ENCODE measurements at regions not wholly inside any gene's neighbourhood (a gene's known extent, or its start where the extent isn't known, plus 50 kb on each side); places are given as distances from the start of the nearest gene placed in this dataset.

GRCh38 chr19:30254789-30255188 is 117.4 kb upstream of the ZNF536 start:
- DNase-seq (no peak), ATAC-seq (ENCODE audit: poor library complexity) (no peak)
- no peaks in the 10 kb centered on the region for H3K36me3 ChIP-seq (ENCODE audit: insufficient read depth, low read length)
- ChIA-PET CTCF (interaction anchor here (0.7 kb wide), 1 partner anchor 479 kb away, joined by 4 read pairs; no protein-coding TSS in a partner anchor), POLR2A (no interaction called here)
- Mint-ChIP-seq H3K27me3 (peaks cover 88% of the 10 kb centered on the region), H3K36me3 (ENCODE audit: low read depth) (no peaks in the 10 kb centered on the region), H3K27ac (no peak overlapping the region), H3K4me3 (no peak overlapping the region), H3K4me1 (ENCODE audit: low read depth) (no peaks in the 10 kb centered on the region), H3K9me3 (no peaks in the 10 kb centered on the region)
- no peaks in the 10 kb centered on the region for H3K4me1 ChIP-seq (ENCODE audit: insufficient read depth, low read length)
- no peak overlapping the region for H3K4me3 ChIP-seq (ENCODE audit: low read length)
- intact Hi-C loops (cut with DNase I, micrococcal nuclease) = no loop called here
- peaks cover 19 to 31% of the 10 kb centered on the region in 2 experiments for H3K27me3 ChIP-seq (ENCODE audit: control insufficient read depth in 1 of 2, insufficient read depth in 2 of 2, low read length in 2 of 2)
- peaks cover 0 to 9% of the 10 kb centered on the region in 2 experiments for H3K9me3 ChIP-seq (ENCODE audit: control insufficient read depth in 1 of 2, insufficient read depth in 1 of 2, low read length in 2 of 2)
- no peak overlapping the region for H3K27ac ChIP-seq (ENCODE audit: low read depth in 1 of 2, low read length in 2 of 2)
- no peak for TF ChIP-seq CTCF (IDR thresholded peaks at IDR 0.05)

- H3K4me1 Mint-ChIP-seq (ENCODE audit: low read depth) = no peaks in the 10 kb centered on the region
- ATAC-seq (ENCODE audit: poor library complexity) (no peak), DNase-seq (no peak)
- H3K4me3 ChIP-seq (ENCODE audit: low read length) = no peak overlapping the region
- H3K27ac Mint-ChIP-seq = no peak overlapping the region
- intact Hi-C loops (cut with DNase I, micrococcal nuclease) = no loop called here
- H3K36me3 ChIP-seq (ENCODE audit: insufficient read depth, low read length) = no peaks in the 10 kb centered on the region
- CTCF ChIA-PET = no interaction called here
- no peak overlapping the region for H3K4me3 Mint-ChIP-seq
- TF ChIP-seq CTCF (IDR thresholded peaks at IDR 0.05) = no peak
- H3K9me3 Mint-ChIP-seq = no peaks in the 10 kb centered on the region
- POLR2A ChIA-PET = no interaction called here
- H3K27ac ChIP-seq (ENCODE audit: low read depth in 1 of 2, low read length in 2 of 2) = no peak overlapping the region
- H3K27me3 ChIP-seq (ENCODE audit: control insufficient read depth in 1 of 2, insufficient read depth in 2 of 2, low read length in 2 of 2) = peaks cover 23 to 31% of the 10 kb centered on the region in 2 experiments
- H3K4me1 ChIP-seq (ENCODE audit: insufficient read depth, low read length) = no peaks in the 10 kb centered on the region
- H3K36me3 Mint-ChIP-seq (ENCODE audit: low read depth) = no peaks in the 10 kb centered on the region
- H3K9me3 ChIP-seq (ENCODE audit: control insufficient read depth in 1 of 2, insufficient read depth in 1 of 2, low read length in 2 of 2) = peaks cover 0 to 5% of the 10 kb centered on the region in 2 experiments
- peaks cover 86% of the 10 kb centered on the region for H3K27me3 Mint-ChIP-seq
Measured at GRCh38 chr19:30255791-30256495, 116.2 kb upstream of the ZNF536 start.

- intact Hi-C loops (cut with DNase I, micrococcal nuclease) = no loop called here
- Mint-ChIP-seq H3K27ac (no peak overlapping the region), H3K4me1 (ENCODE audit: low read depth) (no peaks in the 10 kb centered on the region), H3K4me3 (no peak overlapping the region), H3K27me3 (peaks cover 80% of the 10 kb centered on the region), H3K36me3 (ENCODE audit: low read depth) (no peaks in the 10 kb centered on the region), H3K9me3 (no peaks in the 10 kb centered on the region)
- peaks cover 23 to 31% of the 10 kb centered on the region in 2 experiments for H3K27me3 ChIP-seq (ENCODE audit: control insufficient read depth in 1 of 2, insufficient read depth in 2 of 2, low read length in 2 of 2)
- H3K4me3 ChIP-seq (ENCODE audit: low read length) = no peak overlapping the region
- H3K27ac ChIP-seq (ENCODE audit: low read depth in 1 of 2, low read length in 2 of 2) = no peak overlapping the region
- CTCF ChIA-PET = no interaction called here
- H3K4me1 ChIP-seq (ENCODE audit: insufficient read depth, low read length) = no peaks in the 10 kb centered on the region
- no peaks in the 10 kb centered on the region for H3K36me3 ChIP-seq (ENCODE audit: insufficient read depth, low read length)
- no peak for TF ChIP-seq CTCF (IDR thresholded peaks at IDR 0.05)
- peaks cover 0 to 5% of the 10 kb centered on the region in 2 experiments for H3K9me3 ChIP-seq (ENCODE audit: control insufficient read depth in 1 of 2, insufficient read depth in 1 of 2, low read length in 2 of 2)
- POLR2A ChIA-PET = no interaction called here
- no peak for ATAC-seq (ENCODE audit: poor library complexity)
- no peak for DNase-seq
Measured at GRCh38 chr19:30256496-30256850, 115.7 kb upstream of the ZNF536 start.

All from CD4-positive, alpha-beta T cell (primary cell).